ENCODE measurements at regions not wholly inside any gene's neighbourhood (a gene's known extent, or its start where the extent isn't known, plus 50 kb on each side); places are given as distances from the start of the nearest gene placed in this dataset.

- intact Hi-C loops (cut with micrococcal nuclease), result no loop called here
These were observed 696.4 kb downstream of the INHBA start for GRCh38 chr7:41006306-41006995.

GRCh38 chr7:41005374-41005901 lies 697.5 kb downstream of the INHBA start:
- ATAC-seq, result no peak
- Mint-ChIP-seq H3K4me3 (no peak overlapping the region), H3K36me3 (no peaks in the 10 kb centered on the region), H3K4me1 (no peaks in the 10 kb centered on the region), H3K27me3 (ENCODE audit: low read depth in 2 of 2) (no peaks in the 10 kb centered on the region), H3K27ac (no peak overlapping the region), H3K9me3 (peaks cover 7% of the 10 kb centered on the region in 2 donors)
- Histone ChIP-seq H3K9me3 (ENCODE audit: control insufficient read depth, insufficient read depth, low read length) (peaks cover 4% of the 10 kb centered on the region), H3K27me3 (ENCODE audit: control insufficient read depth, insufficient read depth, low read length) (no peaks in the 10 kb centered on the region), H3K27ac (ENCODE audit: low read length) (no peak overlapping the region), H3K36me3 (ENCODE audit: control insufficient read depth, insufficient read depth, low read length) (no peaks in the 10 kb centered on the region), H3K4me1 (ENCODE audit: control insufficient read depth, insufficient read depth, low read length) (no peaks in the 10 kb centered on the region), H3K4me3 (ENCODE audit: low read length) (no peak overlapping the region)
- DNase-seq, result no peak
- TF ChIP-seq CTCF (IDR thresholded peaks at IDR 0.05), result no peak
- WGBS (ENCODE audit: insufficient coverage), result 87% methylated on average over 2 of the region's 2 CpGs
- intact Hi-C loops (cut with micrococcal nuclease), result no loop called here

More at GRCh38 chr7:41006306-41006995, 696.4 kb downstream of the INHBA start:
- Mint-ChIP-seq H3K36me3 (no peaks in the 10 kb centered on the region), H3K9me3 (peaks cover 3 to 6% of the 10 kb centered on the region in 2 donors), H3K4me3 (no peak overlapping the region), H3K27me3 (ENCODE audit: low read depth in 2 of 2) (no peaks in the 10 kb centered on the region), H3K4me1 (no peaks in the 10 kb centered on the region), H3K27ac (no peak overlapping the region)
- peaks cover 4% of the 10 kb centered on the region for H3K9me3 ChIP-seq (ENCODE audit: control insufficient read depth, insufficient read depth, low read length)
- no peak for DNase-seq
- no peak for ATAC-seq
- H3K27me3 ChIP-seq (ENCODE audit: control insufficient read depth, insufficient read depth, low read length), result no peaks in the 10 kb centered on the region
- 63% methylated on average over 2 of the region's 2 CpGs for WGBS (ENCODE audit: insufficient coverage)
- no peaks in the 10 kb centered on the region for H3K4me1 ChIP-seq (ENCODE audit: control insufficient read depth, insufficient read depth, low read length)
- H3K36me3 ChIP-seq (ENCODE audit: control insufficient read depth, insufficient read depth, low read length), result no peaks in the 10 kb centered on the region
- no peak overlapping the region for H3K27ac ChIP-seq (ENCODE audit: low read length)
- no peak overlapping the region for H3K4me3 ChIP-seq (ENCODE audit: low read length)
- no peak for TF ChIP-seq CTCF (IDR thresholded peaks at IDR 0.05)

- no peaks in the 10 kb centered on the region for H3K36me3 Mint-ChIP-seq
- WGBS (ENCODE audit: insufficient coverage), result 90% methylated on average over 3 of the region's 3 CpGs
- Histone ChIP-seq H3K27ac (ENCODE audit: low read length) (no peak overlapping the region), H3K4me1 (ENCODE audit: control insufficient read depth, insufficient read depth, low read length) (no peaks in the 10 kb centered on the region), H3K27me3 (ENCODE audit: control insufficient read depth, insufficient read depth, low read length) (no peaks in the 10 kb centered on the region), H3K9me3 (ENCODE audit: control insufficient read depth, insufficient read depth, low read length) (peaks cover 4% of the 10 kb centered on the region), H3K36me3 (ENCODE audit: control insufficient read depth, insufficient read depth, low read length) (no peaks in the 10 kb centered on the region), H3K4me3 (ENCODE audit: low read length) (no peak overlapping the region)
- TF ChIP-seq CTCF (IDR thresholded peaks at IDR 0.05), result no peak
- DNase-seq (no peak), ATAC-seq (no peak)
- no peak overlapping the region for H3K4me3 Mint-ChIP-seq
- H3K27ac Mint-ChIP-seq, result no peak overlapping the region
- peaks cover 4 to 7% of the 10 kb centered on the region in 2 donors for H3K9me3 Mint-ChIP-seq
- intact Hi-C loops (cut with micrococcal nuclease), result no loop called here
- no peaks in the 10 kb centered on the region for H3K27me3 Mint-ChIP-seq (ENCODE audit: low read depth in 2 of 2)
- no peaks in the 10 kb centered on the region for H3K4me1 Mint-ChIP-seq
These were observed 698.9 kb downstream of the INHBA start for GRCh38 chr7:41003977-41004376.

GRCh38 chr7:41003611-41003940 lies 699.3 kb downstream of the INHBA start:
- H3K9me3 ChIP-seq (ENCODE audit: control insufficient read depth, insufficient read depth, low read length), result peaks cover 4% of the 10 kb centered on the region
- ATAC-seq (no peak), DNase-seq (no peak)
- Mint-ChIP-seq H3K27ac (no peak overlapping the region), H3K27me3 (ENCODE audit: low read depth in 2 of 2) (no peaks in the 10 kb centered on the region), H3K9me3 (peaks cover 4 to 7% of the 10 kb centered on the region in 2 donors), H3K4me3 (no peak overlapping the region), H3K4me1 (no peaks in the 10 kb centered on the region), H3K36me3 (no peaks in the 10 kb centered on the region)
- TF ChIP-seq CTCF (IDR thresholded peaks at IDR 0.05), result no peak
- no peaks in the 10 kb centered on the region for H3K36me3 ChIP-seq (ENCODE audit: control insufficient read depth, insufficient read depth, low read length)
- H3K4me1 ChIP-seq (ENCODE audit: control insufficient read depth, insufficient read depth, low read length), result no peaks in the 10 kb centered on the region
- H3K4me3 ChIP-seq (ENCODE audit: low read length), result no peak overlapping the region
- no peak overlapping the region for H3K27ac ChIP-seq (ENCODE audit: low read length)
- H3K27me3 ChIP-seq (ENCODE audit: control insufficient read depth, insufficient read depth, low read length), result no peaks in the 10 kb centered on the region
- intact Hi-C loops (cut with micrococcal nuclease), result no loop called here
- WGBS (ENCODE audit: insufficient coverage), result 91% methylated on average over 1 of the region's 2 CpGs

All from natural killer cell (primary cell).